ENCODE measurements at regions not wholly inside any gene's neighbourhood (a gene's known extent, or its start where the extent isn't known, plus 50 kb on each side); places are given as distances from the start of the nearest gene placed in this dataset.

- TF ChIP-seq ZNF462 (CRISPR knock-in tag; IDR thresholded peaks at IDR 0.05): no peak
These were observed 253.3 kb upstream of the SALL1 start (continued) for GRCh38 chr16:51404386-51404785.

- Histone ChIP-seq H4K20me1 (replicated peaks; ENCODE audit: insufficient read depth) (no peaks in the 10 kb centered on the region), H3K79me2 (replicated peaks; ENCODE audit: insufficient read depth) (no peaks in the 10 kb centered on the region), H3K4me1 (ENCODE audit: insufficient read depth) (no peaks in the 10 kb centered on the region), H3K36me3 (ENCODE audit: insufficient read depth) (peaks cover 6% of the 10 kb centered on the region), H3F3A (replicated peaks; ENCODE audit: low read depth) (no peaks in the 10 kb centered on the region), H3K27ac (ENCODE audit: low read depth) (no peak overlapping the region), H3K4me3 (no peak overlapping the region), H3K9me2 (ENCODE audit: insufficient read depth) (peaks cover 15% of the 10 kb centered on the region), H3K4me2 (no peak overlapping the region), H2AFZ (no peak overlapping the region), H3K27me3 (ENCODE audit: insufficient read depth) (no peaks in the 10 kb centered on the region)
- H3K27me3 Mint-ChIP-seq (ENCODE audit: insufficient read depth, low read depth, poor library complexity): peaks cover 2% of the 10 kb centered on the region
- no peak for DNase-seq (ENCODE audit: low spot score)
- no peak for ATAC-seq
- no peak overlapping the region for H3K27ac Mint-ChIP-seq
- H3K4me1 Mint-ChIP-seq: no peaks in the 10 kb centered on the region
- peaks cover 29% of the 10 kb centered on the region for H3K36me3 Mint-ChIP-seq (ENCODE audit: low read depth)
- peaks cover 25% of the 10 kb centered on the region for H3K9me3 Mint-ChIP-seq
- H3K4me3 Mint-ChIP-seq: no peak overlapping the region
- TF ChIP-seq CREB1 (CRISPR knock-in tag; IDR thresholded peaks at IDR 0.05; ENCODE audit: low read depth) (no peak), EZH2phosphoT487 (IDR thresholded peaks at IDR 0.05; ENCODE audit: unreplicated experiment) (no peak), ZNF462 (CRISPR knock-in tag; IDR thresholded peaks at IDR 0.05) (no peak), ZNF331 (CRISPR knock-in tag; IDR thresholded peaks at IDR 0.05; ENCODE audit: low read depth) (no peak), POLR2AphosphoS5 (IDR thresholded peaks at IDR 0.05; ENCODE audit: low read depth) (no peak), STAT1 (IDR thresholded peaks at IDR 0.05; ENCODE audit: unreplicated experiment) (no peak), ETS1 (IDR thresholded peaks at IDR 0.05) (no peak), ZNF114 (CRISPR knock-in tag; IDR thresholded peaks at IDR 0.05) (no peak), EZH2 (IDR thresholded peaks at IDR 0.05; ENCODE audit: low read depth, unreplicated experiment) (no peak)
These were observed 251.7 kb upstream of the SALL1 start for GRCh38 chr16:51402785-51403184.
